ENCODE measurements at regions not wholly inside any gene's neighbourhood (a gene's known extent, or its start where the extent isn't known, plus 50 kb on each side); places are given as distances from the start of the nearest gene placed in this dataset.

- Mint-ChIP-seq H3K27me3 (ENCODE audit: low read depth, unreplicated experiment) (no peaks in the 10 kb centered on the region), H3K4me1 (ENCODE audit: low read depth, unreplicated experiment) (no peaks in the 10 kb centered on the region), H3K36me3 (ENCODE audit: low read depth, unreplicated experiment) (no peaks in the 10 kb centered on the region), H3K9me3 (ENCODE audit: unreplicated experiment) (no peaks in the 10 kb centered on the region), H3K4me3 (ENCODE audit: unreplicated experiment) (no peak overlapping the region), H3K27ac (ENCODE audit: unreplicated experiment) (no peak overlapping the region)
- DNase-seq (ENCODE audit: low read depth) (no peak), FAIRE-seq (no peak)
- no peaks in the 10 kb centered on the region for H4K20me1 ChIP-seq (ENCODE audit: insufficient read depth, low read length)
- no peak for TF ChIP-seq EZH2 (IDR thresholded peaks at IDR 0.05; ENCODE audit: insufficient read depth, low read length)
- TF ChIP-seq CTCF (IDR thresholded peaks at IDR 0.05; ENCODE audit: insufficient read depth, low read depth, low read length), result no peak
- no peaks in the 10 kb centered on the region for H3K9me3 ChIP-seq (ENCODE audit: insufficient read depth, low read depth, low read length)
- H3K36me3 ChIP-seq (ENCODE audit: insufficient read depth, low read length), result no peaks in the 10 kb centered on the region
- H3K9ac ChIP-seq (ENCODE audit: low read length), result no peak overlapping the region
- no peak overlapping the region for H3K27ac ChIP-seq (ENCODE audit: low read depth, low read length)
- no peak overlapping the region for H2AFZ ChIP-seq (ENCODE audit: low read depth, low read length)
- H3K4me2 ChIP-seq (ENCODE audit: low read length), result no peak overlapping the region
- H3K27me3 ChIP-seq (ENCODE audit: insufficient read depth, low read length), result no peaks in the 10 kb centered on the region
- H3K4me1 ChIP-seq (ENCODE audit: insufficient read depth, low read length), result no peaks in the 10 kb centered on the region
- no peaks in the 10 kb centered on the region for H3K79me2 ChIP-seq (ENCODE audit: insufficient read depth, low read length)
- no peak overlapping the region for H3K4me3 ChIP-seq (ENCODE audit: insufficient read depth, low read depth, low read length)
Measured at GRCh38 chr5:60446917-60447316, 253.0 kb downstream of the DEPDC1B start.

GRCh38 chr5:60445921-60446320, 254.0 kb downstream of the DEPDC1B start:
- H3K79me2 ChIP-seq (ENCODE audit: insufficient read depth, low read length), result no peaks in the 10 kb centered on the region
- no peaks in the 10 kb centered on the region for H3K36me3 Mint-ChIP-seq (ENCODE audit: low read depth, unreplicated experiment)
- no peak overlapping the region for H3K4me3 ChIP-seq (ENCODE audit: insufficient read depth, low read depth, low read length)
- no peak overlapping the region for H3K27ac ChIP-seq (ENCODE audit: low read depth, low read length)
- no peaks in the 10 kb centered on the region for H3K9me3 ChIP-seq (ENCODE audit: insufficient read depth, low read depth, low read length)
- H3K27ac Mint-ChIP-seq (ENCODE audit: unreplicated experiment), result no peak overlapping the region
- no peaks in the 10 kb centered on the region for H3K27me3 Mint-ChIP-seq (ENCODE audit: low read depth, unreplicated experiment)
- no peaks in the 10 kb centered on the region for H3K4me1 ChIP-seq (ENCODE audit: insufficient read depth, low read length)
- TF ChIP-seq CTCF (IDR thresholded peaks at IDR 0.05; ENCODE audit: insufficient read depth, low read depth, low read length) (no peak), EZH2 (IDR thresholded peaks at IDR 0.05; ENCODE audit: insufficient read depth, low read length) (no peak)
- H2AFZ ChIP-seq (ENCODE audit: low read depth, low read length), result no peak overlapping the region
- no peak for FAIRE-seq
- no peak for DNase-seq (ENCODE audit: low read depth)
- no peak overlapping the region for H3K9ac ChIP-seq (ENCODE audit: low read length)
- H3K27me3 ChIP-seq (ENCODE audit: insufficient read depth, low read length), result no peaks in the 10 kb centered on the region
- no peaks in the 10 kb centered on the region for H3K36me3 ChIP-seq (ENCODE audit: insufficient read depth, low read length)
- H3K4me1 Mint-ChIP-seq (ENCODE audit: low read depth, unreplicated experiment), result no peaks in the 10 kb centered on the region
- H3K4me3 Mint-ChIP-seq (ENCODE audit: unreplicated experiment), result no peak overlapping the region
- no peaks in the 10 kb centered on the region for H4K20me1 ChIP-seq (ENCODE audit: insufficient read depth, low read length)
- H3K9me3 Mint-ChIP-seq (ENCODE audit: unreplicated experiment), result no peaks in the 10 kb centered on the region
- no peak overlapping the region for H3K4me2 ChIP-seq (ENCODE audit: low read length)

- no peak overlapping the region for H3K9ac ChIP-seq (ENCODE audit: low read length)
- no peak for FAIRE-seq
Measured at GRCh38 chr5:60445427-60445826, 254.5 kb downstream of the DEPDC1B start.

More at GRCh38 chr5:60445427-60445826, 254.5 kb downstream of the DEPDC1B start:
- Histone ChIP-seq H3K27me3 (ENCODE audit: insufficient read depth, low read length) (no peaks in the 10 kb centered on the region), H3K36me3 (ENCODE audit: insufficient read depth, low read length) (no peaks in the 10 kb centered on the region), H2AFZ (ENCODE audit: low read depth, low read length) (no peak overlapping the region), H4K20me1 (ENCODE audit: insufficient read depth, low read length) (no peaks in the 10 kb centered on the region), H3K9me3 (ENCODE audit: insufficient read depth, low read depth, low read length) (no peaks in the 10 kb centered on the region), H3K4me3 (ENCODE audit: insufficient read depth, low read depth, low read length) (no peak overlapping the region), H3K4me2 (ENCODE audit: low read length) (no peak overlapping the region), H3K4me1 (ENCODE audit: insufficient read depth, low read length) (no peaks in the 10 kb centered on the region), H3K79me2 (ENCODE audit: insufficient read depth, low read length) (no peaks in the 10 kb centered on the region), H3K27ac (ENCODE audit: low read depth, low read length) (no peak overlapping the region)
- H3K4me1 Mint-ChIP-seq (ENCODE audit: low read depth, unreplicated experiment), result no peaks in the 10 kb centered on the region
- no peak overlapping the region for H3K27ac Mint-ChIP-seq (ENCODE audit: unreplicated experiment)
- no peaks in the 10 kb centered on the region for H3K27me3 Mint-ChIP-seq (ENCODE audit: low read depth, unreplicated experiment)
- no peak for DNase-seq (ENCODE audit: low read depth)
- H3K4me3 Mint-ChIP-seq (ENCODE audit: unreplicated experiment), result no peak overlapping the region
- no peak for TF ChIP-seq EZH2 (IDR thresholded peaks at IDR 0.05; ENCODE audit: insufficient read depth, low read length)
- no peak for TF ChIP-seq CTCF (IDR thresholded peaks at IDR 0.05; ENCODE audit: insufficient read depth, low read depth, low read length)
- no peaks in the 10 kb centered on the region for H3K9me3 Mint-ChIP-seq (ENCODE audit: unreplicated experiment)
- H3K36me3 Mint-ChIP-seq (ENCODE audit: low read depth, unreplicated experiment), result no peaks in the 10 kb centered on the region
